ENCODE measurements at regions not wholly inside any gene's neighbourhood (a gene's known extent, or its start where the extent isn't known, plus 50 kb on each side); places are given as distances from the start of the nearest gene placed in this dataset.
"Not testable (repeated sequence)": the region's sequence is repeated elsewhere in the genome, so short reads cannot be mapped to it uniquely, and the experiment has no call there.

DNA sequence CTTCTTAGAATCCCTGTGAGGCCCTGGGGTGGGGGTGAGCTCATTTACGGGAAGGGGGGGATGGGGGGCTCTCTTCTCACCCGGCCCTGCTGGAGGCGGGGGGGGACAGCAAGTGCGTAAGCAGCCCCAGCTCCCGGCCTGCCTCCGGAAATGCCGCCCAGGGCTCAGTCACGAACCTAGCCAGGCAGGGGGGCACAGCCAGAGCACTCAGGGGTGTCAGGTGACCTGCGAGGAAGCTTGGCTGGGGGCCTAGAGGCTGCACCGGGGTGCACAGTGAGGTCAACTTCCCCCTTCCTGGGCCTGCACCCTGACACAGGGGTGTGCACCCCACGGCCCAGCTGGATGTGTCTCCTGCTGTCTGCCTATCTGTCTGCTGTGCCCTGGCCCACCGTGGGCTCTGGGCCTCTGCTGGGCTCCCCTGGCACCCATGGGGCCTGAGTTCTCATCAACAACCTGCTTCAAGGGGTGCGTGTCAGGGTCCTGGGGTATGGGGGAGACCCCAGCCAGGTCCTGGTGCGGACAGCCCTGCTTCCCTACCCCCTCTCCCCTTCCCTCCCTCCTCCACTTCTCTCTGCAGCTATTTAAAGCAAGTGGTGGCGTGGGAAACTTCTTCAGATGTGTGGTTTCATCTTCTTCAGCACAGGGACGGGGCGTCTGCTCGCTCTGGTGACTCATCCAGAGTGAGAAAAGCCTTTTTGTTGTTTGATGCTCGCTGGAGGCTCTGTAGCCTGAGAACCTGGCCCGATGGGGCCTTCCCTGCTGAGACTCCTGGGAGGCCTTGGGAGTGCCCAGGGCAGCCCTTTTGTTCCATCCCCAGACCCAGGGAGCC lies 92.5 kb upstream of the RUNX3 start:
- DNase-seq (ENCODE audit: low read depth), result peak; percentile 94

DNA sequence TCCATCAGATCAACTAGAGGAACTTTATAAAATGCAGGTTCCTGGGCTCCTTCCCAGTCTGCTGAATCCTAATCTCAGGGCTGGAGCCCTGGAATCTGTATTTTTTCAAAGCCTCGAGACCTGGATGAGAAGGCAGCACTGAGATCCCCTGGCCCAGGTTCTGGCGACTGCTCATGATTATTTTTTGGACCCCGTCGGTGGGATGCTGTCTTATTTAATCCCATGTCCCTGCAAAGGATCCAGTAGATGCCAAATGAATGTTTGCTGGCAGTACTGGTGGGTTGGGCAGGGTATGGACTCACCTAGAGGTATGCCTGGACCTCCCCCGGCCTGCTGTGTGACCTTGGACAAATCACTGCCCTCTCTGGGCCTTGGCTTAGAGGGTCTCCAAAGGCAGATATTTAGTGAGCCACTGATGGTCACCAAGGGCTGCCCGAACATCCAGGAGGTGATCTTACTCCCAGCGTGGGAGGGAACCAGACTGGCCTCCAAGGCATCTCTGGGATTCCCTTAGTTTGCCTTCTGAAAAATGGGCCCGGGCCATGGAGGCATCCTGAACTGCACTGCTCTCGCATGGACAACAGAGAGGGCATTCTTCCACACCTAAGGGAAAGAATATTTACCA lies 91.6 kb upstream of the RUNX3 start:
- no peak for DNase-seq (ENCODE audit: low read depth)

DNA sequence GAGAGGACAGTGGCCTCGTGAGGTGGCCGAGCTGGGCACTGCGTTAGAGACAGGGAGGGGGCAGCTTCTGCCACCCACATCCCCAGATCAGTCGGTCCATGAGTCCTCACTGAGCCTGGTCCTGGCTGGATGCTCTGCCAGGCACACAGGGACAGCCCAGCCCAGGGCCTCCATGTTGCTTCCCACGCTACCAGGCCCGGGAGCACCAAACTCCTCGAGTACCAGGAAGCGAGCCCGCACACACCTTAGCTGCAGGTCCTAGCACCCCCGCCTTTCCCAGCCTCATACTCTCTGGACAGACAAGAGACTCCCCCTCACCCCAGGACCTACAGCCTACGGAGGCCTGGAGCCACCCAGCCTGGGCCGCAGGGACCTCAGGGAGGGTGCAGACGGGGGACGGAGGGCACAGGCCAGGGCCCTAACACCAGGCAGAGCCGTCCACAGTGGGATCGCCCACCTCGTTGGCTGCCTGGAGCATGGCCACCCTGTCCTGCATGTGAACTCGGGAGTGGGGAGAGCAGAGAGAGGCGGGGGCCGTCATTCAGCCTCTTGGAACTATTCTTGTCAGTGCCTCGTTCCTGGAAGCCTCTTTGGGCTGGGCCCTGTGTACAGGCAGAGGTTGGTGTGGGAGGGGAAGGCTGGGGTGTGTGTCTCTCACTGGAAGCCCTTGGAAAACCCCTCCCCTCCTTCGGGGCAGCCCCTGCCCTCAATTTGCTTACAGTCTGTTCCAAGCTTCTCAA lies 90.9 kb upstream of the RUNX3 start:
- DNase-seq (ENCODE audit: low read depth), result no peak

DNA sequence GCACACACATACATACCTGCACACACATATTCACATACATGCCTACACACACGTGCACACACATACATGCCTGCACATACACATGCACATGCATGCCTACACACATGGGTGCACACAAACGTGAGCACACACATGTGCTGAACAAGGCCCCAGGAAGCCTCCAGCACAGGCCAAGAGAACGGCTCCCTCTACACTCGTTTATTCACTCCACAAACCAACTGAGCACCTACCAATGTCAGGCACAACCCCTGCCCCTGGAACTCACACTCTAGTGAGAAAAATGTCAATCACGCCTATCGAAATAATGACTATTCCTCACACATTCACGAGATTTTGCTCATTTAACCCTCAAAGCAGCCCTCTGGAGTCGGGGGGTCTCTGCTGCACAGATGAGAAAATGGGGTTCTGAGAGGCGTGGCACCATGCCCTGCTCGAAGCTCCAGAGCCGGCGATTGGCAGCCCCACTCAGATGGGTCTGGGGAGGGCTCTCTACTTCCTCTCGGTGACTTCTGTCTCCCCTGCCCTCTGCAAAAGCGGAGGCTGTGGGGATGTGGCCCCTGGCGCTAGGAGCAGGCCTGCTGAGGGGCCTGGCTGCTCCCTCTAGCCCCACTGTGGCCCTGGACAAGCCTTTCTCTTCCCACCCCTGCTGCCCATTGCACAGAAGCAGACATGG lies 90.2 kb upstream of the RUNX3 start:
- DNase-seq (ENCODE audit: low read depth), result no peak

DNA sequence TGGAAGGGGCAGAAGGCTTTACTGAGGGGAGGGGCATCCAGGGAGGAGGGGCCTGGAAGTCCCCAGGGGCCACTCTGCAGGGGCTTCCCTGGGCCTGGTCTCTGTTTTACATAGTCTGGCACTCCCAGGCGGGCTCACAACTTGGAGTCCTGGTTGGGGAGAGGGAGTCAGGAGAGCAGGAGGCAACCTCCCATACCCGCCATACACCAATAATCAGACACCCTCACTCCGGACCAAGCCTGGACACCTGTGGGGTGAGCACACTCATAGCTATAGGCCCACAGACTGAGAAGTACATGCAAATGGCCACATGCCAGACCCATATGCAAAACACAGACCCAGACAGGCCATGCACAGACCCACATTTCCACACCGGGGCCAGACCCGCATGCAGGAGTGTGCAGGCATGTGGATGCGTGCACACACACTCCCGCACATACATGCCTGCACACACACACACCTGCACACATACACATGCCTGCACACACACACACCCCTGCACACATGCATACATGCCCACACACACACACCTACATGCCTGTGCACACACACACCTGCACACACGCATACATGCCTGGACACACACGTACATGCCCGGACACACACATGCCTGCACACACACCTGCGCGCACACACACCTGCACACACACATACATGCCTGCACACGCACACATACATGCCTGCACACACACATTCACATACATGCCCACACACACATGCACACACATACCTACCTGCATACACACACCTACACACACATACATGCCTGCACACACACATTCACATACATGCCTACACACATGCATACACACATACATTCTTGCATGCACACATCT lies 89.5 kb upstream of the RUNX3 start:
- no peak for DNase-seq (ENCODE audit: low read depth)

DNA sequence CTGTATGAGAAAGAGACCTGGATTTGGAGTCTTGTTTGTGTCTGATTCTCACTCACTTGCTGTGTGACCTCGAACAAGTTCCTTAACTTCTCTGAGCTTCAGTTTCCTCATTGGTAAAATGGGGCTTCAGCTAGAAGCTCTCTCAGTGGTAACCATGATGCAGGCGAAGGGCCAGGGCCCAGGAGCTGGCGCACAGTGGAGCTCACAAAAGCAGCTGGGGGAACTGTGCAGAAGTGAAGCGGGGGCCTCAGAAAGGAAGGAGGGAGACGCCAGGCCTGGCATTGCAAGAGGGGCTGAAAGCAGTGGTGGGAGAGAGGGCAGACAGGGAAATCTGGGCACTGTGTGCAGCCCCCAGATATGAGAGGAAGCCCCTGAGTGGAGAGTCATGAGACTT lies 88.9 kb upstream of the RUNX3 start:
- DNase-seq (ENCODE audit: low read depth), result no peak

DNA sequence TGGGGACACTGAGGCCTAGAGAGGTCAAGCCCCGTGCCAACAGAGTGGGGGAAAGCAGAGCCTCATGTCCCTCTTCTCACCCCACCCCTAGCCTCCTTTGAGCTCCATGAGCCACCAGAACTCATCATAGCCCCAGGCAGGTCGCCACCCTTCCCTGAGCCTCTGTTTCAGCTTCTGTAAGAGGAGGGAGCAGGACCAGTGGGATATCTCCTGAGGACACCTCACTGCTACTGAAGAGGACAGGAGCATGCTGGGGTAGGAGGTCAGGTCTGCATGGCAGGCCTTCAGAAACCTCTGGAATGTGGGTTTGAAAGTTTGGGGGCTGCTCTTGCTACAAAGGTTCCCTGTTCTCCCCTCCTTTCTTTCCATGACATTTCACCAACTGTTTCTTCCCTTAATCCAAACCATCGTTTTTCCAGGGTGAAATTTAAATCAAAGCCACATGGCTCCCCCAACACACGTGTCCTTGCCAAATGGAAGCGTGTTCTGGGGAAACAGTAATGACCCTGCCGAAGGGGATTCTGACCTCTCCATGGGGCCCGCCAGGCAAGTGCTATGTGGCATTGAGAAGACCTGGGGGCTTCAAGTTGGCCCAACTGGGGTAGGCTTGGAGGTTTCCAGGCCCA lies 88.1 kb upstream of the RUNX3 start:
- no peak for DNase-seq (ENCODE audit: low read depth)

DNA sequence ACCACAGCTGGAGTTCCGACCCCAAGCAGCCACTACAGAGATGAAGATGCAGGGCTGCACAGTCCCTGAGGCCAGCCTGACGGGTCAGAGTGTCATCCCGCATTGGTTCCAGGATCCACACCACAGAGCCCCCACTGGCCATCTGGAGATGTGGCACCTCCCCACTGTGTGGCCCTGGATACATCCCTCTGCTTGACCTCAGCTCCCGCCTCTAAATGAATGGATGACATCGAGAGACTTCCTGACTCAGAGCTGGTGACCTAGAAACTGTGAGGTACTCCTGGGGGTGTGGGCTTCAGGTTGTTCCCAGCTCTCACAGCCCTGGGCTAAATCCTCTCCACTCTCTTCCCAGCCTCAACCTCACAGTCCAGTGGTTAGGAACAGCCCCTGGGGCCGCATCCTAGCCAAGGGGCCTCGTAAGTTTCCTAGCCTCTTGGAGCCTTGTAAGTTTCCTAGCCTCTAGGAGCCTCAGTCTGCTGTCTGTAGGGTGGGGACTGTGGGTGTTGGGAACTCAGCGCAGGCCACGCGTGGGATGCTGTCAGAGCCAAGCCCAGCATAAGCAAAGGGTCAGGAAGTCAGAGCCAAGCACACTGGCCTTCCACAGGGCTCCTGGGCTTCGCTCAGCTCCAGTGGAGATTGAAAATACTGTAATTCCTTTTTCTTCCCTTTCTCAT lies 87.5 kb upstream of the RUNX3 start:
- DNase-seq (ENCODE audit: low read depth), result no peak

DNA sequence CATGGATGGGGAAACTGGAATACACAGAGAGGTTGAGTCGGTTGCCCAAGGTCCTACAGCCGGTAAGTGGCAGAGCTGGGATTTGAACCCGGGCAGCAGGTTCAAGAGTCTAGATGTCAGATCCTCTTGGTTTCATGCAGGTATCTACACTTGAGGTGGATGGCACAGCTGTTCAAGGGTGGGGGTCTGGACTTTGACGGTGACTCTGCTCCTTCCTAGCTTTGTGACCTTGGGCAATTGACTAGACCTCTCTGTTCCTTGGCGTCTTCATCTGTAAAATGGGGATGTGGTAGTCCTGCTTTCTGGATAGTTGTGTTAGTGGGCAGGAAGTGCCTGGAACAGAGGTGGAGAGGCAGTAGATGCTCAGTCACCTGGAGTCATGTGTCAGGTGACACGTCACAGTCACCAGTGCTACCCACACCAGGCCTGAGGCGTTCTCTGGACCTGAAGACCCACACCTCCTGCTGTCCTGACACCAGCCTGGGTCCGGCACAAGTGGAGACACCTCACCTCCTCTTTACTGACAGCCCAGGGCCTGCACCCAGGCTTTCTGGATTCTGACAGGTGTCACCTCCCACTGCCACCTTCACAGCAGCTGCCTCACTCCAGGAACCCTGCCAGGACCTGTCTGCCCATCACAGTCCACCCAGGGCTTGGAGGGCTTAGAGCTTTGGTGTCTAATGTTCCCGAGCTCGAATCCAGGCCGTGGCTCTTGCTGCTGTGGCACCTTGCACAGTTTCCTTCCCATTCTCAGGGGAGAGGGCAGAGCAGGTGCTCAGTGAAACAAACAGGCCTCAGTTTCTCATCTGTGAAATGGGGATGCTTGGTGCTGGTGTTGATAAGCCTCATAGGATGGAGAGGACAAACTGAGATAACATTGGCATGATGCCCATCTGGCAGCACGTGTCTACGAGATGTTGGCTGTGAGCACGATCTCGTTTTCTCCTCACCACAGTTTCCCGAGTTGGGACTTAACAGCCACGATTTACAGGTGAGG lies 83.2 kb upstream of the RUNX3 start:
- DNase-seq (ENCODE audit: low read depth), result no peak

DNA sequence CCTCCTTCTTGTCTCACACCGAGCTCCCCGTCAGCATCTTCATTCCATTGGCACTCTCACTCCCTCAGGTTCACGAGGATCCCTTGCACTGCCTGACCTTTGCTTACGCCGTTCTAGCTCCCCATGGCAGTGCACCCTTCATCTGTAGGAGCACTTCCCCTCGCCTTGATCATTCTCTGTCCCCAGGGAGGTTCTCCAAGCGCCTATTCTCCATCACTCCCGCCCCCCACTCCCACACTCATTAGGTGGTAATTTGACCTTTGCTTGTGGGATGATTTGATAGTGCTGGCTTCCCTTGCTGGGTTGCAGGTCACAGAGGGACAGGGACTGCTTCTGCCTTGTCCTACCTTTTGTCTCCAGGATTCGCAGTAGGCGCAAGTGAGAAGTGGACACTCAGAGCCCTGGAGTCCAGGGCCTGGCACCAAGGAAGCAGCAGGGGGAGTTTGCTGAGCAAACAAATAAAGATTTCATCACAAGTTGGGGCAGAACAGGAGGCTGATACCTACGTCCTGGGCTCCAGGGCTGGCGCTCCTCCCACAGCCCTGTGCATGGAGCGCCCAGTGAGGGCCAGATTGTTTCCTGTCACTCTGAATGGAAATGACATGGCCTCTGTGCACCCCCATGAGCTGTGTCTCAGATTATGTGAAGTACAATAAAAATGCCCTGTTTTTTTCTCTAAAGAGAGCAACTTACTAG lies 82.0 kb upstream of the RUNX3 start:
- DNase-seq (ENCODE audit: low read depth), result no peak

DNA sequence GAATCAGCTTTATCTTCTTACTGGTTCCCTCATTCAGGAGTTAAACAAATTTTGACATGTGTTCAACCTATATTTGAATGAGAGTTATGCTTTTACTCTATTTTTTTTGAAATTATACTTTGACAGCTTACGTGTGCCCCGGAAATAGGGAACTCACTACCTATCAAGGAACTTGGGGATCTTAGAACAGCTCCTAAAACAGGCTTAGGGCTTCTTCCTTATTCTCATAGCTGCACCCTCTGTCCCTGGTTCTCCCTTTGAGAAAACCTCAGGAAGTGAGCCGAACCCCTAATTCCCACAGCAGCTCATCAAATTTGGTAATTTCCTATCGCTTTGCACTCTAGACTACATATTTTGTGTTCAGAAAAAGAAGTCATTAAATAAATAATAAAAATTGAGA lies 81.2 kb upstream of the RUNX3 start:
- DNase-seq (ENCODE audit: low read depth), result no peak

DNA sequence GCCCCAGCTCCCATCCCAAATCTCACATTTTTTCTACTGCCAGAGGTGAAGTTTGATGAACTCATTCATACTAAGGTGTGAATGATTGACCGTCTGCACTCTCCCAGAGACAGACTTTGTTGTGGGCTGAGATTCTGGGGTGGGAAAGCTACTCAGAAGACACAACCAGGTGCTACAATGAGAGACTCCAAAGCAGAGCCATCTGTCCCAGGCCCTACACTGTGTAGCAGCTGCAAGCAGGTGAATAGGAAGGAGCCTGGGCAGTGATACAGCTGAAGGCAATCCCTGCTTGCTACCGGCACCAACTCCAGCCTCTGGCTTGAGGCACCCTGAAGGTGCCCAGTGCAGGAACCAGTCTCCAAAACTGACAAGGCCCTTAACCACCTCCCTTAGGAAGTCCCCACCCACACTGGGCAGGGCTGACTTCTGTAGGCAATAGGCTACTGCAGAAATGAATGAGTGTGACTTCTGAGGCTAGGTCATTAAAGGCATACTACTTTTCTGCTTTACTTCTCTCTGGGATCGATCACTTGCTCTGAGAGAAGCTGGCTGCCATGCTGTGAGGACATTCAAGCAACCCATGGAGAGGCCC lies 79.7 kb upstream of the RUNX3 start:
- no peak for DNase-seq (ENCODE audit: low read depth)

DNA sequence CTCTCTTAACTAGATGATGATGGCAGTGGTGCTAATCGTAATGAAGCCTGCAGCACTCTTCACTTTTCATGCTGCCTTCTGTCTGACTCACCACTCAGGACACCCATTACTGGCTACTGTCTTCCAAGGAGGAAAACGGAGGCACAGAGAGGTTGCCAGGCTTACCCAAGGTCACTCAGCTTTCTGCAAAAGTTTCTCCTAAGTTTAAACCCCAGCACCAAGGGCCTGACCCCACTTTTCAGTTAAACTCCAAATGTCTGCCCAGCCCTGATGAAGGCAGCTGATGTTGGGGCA lies 78.1 kb upstream of the RUNX3 start:
- DNase-seq (ENCODE audit: low read depth), result no peak

DNA sequence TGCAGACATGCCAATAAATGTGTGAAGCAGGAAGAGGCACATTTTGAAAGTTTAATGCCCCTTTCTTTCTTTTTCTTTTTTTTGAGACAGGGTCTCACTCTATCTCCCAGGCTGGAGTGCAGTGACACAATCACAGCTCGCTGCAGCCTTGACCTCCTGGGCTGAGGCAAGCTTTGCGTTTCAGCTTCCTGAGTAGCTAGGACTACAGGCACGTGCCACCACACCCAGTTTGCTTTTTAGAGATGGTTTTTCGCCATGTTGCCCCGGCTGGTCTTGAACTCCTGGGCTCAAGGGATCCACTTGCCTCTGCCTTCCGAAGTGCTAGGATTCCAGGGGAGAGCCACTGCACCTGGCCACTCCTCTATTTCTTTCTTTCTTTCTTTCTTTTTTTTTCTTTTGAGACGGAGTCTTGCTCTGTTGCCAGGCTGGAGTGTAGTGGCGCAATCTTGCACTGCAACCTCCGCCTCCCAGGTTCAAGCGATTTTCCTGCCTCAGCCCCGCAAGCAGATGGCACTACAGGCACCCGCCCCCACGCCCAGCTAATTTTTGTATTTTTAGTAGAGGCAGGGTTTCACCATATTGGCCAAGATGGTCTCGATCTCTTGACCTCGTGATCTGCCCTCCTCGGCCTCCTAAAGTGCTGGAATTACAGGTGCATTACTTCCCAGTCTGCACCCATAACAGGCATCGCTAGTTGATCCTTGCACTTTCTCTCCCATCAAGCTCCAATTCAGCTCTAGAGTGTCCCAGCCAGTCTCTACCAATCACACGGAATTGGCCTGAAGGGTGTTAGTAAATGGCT lies 77.5 kb upstream of the RUNX3 start:
- DNase-seq (ENCODE audit: low read depth), result not testable (repeated sequence)

DNA sequence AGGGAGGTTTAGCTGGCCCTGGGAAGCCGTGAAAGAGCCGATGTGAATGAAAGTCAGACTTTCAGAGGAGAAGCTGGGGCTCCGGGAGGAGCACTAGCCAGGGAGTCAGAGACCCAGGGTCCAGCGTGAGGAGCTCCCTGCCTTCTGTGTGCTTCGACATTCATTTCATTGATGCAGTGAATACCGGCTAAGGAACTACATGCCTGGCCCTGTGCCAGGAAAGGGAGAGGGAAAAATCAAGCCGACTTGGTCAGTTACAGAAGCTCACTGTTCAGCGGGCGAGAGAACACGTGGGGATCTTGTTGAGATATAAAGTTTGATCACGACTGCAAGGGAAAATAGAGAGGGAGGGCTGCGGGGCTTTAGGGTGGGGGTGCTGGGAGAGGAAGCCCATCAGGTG lies 76.7 kb upstream of the RUNX3 start:
- DNase-seq (ENCODE audit: low read depth), result no peak

DNA sequence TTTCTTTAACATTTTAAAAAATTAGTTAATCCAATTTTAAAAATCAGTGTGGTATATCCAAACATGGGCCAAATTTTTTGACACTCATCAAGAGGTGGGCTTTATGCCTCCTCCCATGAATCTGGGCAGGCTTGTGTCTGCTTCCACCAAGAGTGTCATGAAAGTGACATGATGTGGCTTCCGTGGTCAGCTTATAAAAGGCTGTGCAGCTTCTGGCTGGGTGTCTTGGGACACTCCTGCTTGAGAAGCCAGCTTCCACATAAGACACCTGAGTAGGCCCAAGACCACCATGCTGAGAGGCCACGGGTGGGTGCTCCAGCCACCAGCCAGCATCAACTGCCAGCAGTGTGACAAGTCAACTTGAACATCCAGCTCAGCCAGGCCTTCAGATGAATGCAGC lies 74.3 kb upstream of the RUNX3 start:
- DNase-seq (ENCODE audit: low read depth), result no peak

DNA sequence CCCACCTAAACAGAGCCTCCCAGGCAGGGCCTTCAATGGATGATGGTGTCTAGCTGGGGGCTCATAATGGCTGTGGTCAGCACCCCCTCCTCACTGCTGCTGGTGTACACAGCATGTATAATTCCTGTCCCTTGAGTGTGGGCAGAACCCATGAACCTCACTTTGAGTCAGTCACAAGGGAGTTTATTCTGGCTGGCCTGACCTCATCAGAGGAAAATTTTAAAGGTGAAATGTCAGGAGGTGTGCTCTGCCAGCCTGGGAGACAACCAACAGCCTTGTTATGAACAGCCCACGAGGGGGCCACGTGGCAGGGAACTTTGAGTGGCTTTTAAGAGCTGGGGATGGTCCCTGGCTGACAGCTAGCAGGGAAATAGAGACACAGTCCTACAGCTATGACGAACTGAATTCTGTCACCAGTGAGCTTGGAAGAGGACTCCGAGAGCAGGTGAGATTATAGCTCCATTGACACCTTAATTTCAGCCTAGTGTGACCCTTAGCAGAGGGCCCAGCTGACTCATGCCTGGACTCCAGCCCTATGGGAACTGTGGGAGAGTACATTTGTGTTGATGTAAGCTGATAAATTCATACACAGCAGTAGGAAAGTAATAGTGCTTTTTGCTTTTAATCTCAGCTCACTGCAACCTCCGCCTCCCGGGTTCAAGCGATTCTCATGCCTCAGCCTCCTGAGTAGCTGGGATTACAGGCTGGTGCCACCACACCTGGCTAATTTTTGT lies 73.5 kb upstream of the RUNX3 start:
- no peak for DNase-seq (ENCODE audit: low read depth)
